ENCODE measurements at regions not wholly inside any gene's neighbourhood (a gene's known extent, or its start where the extent isn't known, plus 50 kb on each side); places are given as distances from the start of the nearest gene placed in this dataset. TPM values are rescaled to one million over a fixed set of nuclear protein-coding genes. Genes with fewer than 3 reads are reported as not detected.

- DNase-seq = no peak
These were observed 158.4 kb downstream of the ERCC6L2 start for GRCh38 chr9:96033896-96034295.

GRCh38 chr9:96031916-96032534, 156.5 kb downstream of the ERCC6L2 start:
- DNase-seq = no peak

DNA sequence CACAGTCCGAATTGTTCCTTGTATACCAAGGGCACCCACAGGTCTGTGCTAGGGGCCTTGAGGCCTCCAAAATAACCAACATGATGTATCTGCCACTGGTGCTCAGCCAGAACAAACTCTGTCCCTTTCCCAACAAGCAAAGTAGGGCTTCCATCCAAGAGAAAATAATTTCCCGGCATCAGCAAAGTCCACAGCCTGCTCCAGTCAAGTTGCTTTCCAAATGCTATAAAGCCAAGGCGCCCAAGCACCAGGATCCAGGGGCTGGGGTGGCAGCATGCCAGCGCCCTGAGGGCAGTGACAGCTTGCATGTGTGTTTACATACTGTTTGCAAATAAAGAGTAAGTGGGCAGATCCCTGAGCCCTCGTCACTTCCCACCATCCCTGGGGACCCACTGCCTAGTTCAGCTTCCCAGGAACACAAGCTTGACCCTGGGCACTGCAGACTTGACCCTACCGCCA, 155.9 kb downstream of the ERCC6L2 start:
- no peak for DNase-seq

GRCh38 chr9:96029722-96030530, 154.4 kb downstream of the ERCC6L2 start:
- DNase-seq = no peak

GRCh38 chr9:96027251-96028131, 152.0 kb downstream of the ERCC6L2 start:
- DNase-seq = no peak

GRCh38 chr9:96026655-96027213, 151.2 kb downstream of the ERCC6L2 start:
- DNase-seq = no peak

DNA sequence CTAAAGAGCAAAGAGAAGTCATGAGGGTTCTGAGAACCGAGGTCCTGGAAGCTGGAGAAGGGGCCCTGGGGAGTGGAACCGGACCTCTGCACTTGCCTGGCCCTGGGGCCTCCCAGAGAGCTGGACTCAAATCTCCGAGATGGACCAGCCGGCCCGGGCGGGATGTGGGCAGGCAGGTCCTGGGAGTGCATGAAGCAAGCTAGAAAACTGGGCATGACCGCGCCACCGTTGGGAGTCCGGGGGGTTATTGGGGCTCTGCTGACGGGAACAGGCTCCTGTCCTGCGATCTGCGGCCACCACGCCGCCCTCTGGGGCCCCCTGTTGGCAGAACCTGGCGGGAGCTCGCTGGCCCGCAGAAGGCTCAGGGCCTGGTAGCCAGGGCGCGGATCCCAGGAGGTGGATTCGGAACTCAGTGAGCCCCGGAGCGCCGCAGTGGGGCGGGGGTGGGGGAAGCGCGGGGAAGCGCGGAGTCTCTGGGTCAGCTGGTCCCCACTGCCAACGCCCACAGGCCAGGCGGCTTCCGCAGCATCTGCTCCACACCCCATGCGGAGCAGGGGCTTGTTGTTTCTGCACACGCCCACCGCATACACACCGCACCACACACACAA, 150.6 kb downstream of the ERCC6L2 start:
- DNase-seq = no peak

- no peak for DNase-seq
These were observed 148.0 kb downstream of the ERCC6L2 start for GRCh38 chr9:96023486-96023885.

- no peak for DNase-seq
These were observed 147.1 kb downstream of the ERCC6L2 start for GRCh38 chr9:96022445-96023051.

- DNase-seq = no peak
These were observed 146.3 kb downstream of the ERCC6L2 start for GRCh38 chr9:96021551-96022444.

GRCh38 chr9:96020792-96021550, 145.5 kb downstream of the ERCC6L2 start:
- no peak for DNase-seq

DNA sequence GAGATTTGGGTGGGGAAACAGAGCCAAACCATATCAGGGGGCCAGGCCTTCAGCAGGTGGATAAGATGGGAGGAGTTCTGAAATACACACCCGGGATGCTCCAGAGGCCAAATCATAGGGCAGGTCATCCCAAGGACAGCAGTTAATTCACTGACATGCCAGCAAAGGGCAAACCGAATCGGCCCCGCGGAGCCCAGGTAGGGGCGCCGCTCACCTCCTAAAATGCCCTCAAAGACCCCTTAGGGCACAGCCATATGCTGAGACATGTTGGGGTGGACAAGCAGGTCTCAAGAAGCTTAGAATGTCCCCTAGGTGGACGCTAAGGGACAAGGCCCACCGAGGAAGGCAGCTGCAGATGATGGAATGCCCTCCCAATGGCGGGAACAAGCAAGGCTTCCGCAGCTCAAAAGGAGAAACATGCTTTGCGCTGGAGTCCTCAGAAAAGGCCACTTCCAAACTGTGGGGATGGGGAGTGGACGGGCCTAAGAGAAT, 144.9 kb downstream of the ERCC6L2 start:
- no peak for DNase-seq

Small RNA genes in the stretch of these regions (small RNA-seq; reads per million reads assigned to genes)
- gene RF00019 = not detected

Data from occipital lobe (tissue), 2 donors.